ENCODE measurements at regions not wholly inside any gene's neighbourhood (a gene's known extent, or its start where the extent isn't known, plus 50 kb on each side); places are given as distances from the start of the nearest gene placed in this dataset.

GRCh38 chr2:120802158-120802557 is 66.5 kb downstream of the GLI2 start:
- WGBS, 3 donors, result 9 to 13% (median 12%) methylated on average over 5 of the region's 5 CpGs
- H3K36me3 ChIP-seq, result no peaks in the 10 kb centered on the region
- H3K9me3 ChIP-seq, result no peaks in the 10 kb centered on the region
- no peak overlapping the region for H3K4me3 ChIP-seq
- peaks cover 19% of the 10 kb centered on the region for H3K4me1 ChIP-seq (ENCODE audit: insufficient read depth)
- H3K27me3 ChIP-seq, result no peaks in the 10 kb centered on the region
- TF ChIP-seq EP300 (IDR thresholded peaks at IDR 0.05) (no peak), POLR2A (IDR thresholded peaks at IDR 0.05) (no peak), CTCF (IDR thresholded peaks at IDR 0.05) (no peak)
- H3K27ac ChIP-seq, result peak overlapping the region in 1 of 2 donors; percentile 36
- intact Hi-C loops (cut with DNase I), result loop anchor here in 1 of 4 donors (5.0 kb wide), 1 partner anchor 65 kb away; the partner anchor contains the start of gene GLI2
- peak; percentile 51 to 58 (median 53) for DNase-seq

- no peak for DNase-seq
- Histone ChIP-seq H3K4me3 (no peak overlapping the region), H3K27me3 (no peaks in the 10 kb centered on the region), H3K9me3 (no peaks in the 10 kb centered on the region), H3K4me1 (ENCODE audit: insufficient read depth) (peaks cover 19% of the 10 kb centered on the region), H3K27ac (no peak overlapping the region), H3K36me3 (no peaks in the 10 kb centered on the region)
- intact Hi-C loops (cut with DNase I), result loop anchor here in 1 of 4 donors (5.0 kb wide), 1 partner anchor 66 kb away; the partner anchor contains the start of gene GLI2
- 59 to 61% (median 61%) methylated on average over 3 of the region's 3 CpGs for WGBS, 3 donors
- TF ChIP-seq EP300 (IDR thresholded peaks at IDR 0.05), result no peak
- no peak for TF ChIP-seq CTCF (IDR thresholded peaks at IDR 0.05)
- TF ChIP-seq POLR2A (IDR thresholded peaks at IDR 0.05), result no peak
These were observed 67.3 kb downstream of the GLI2 start for GRCh38 chr2:120802867-120803484.

- WGBS, 3 donors, result 73 to 81% (median 78%) methylated on average over 11 of the region's 11 CpGs
- DNase-seq, result no peak
- H3K4me3 ChIP-seq, result no peak overlapping the region
- intact Hi-C loops (cut with DNase I), result loop anchor here in 1 of 4 donors (5.0 kb wide), 1 partner anchor 67 kb away; the partner anchor contains the start of gene GLI2
- no peak overlapping the region for H3K27ac ChIP-seq
- no peak for TF ChIP-seq CTCF (IDR thresholded peaks at IDR 0.05)
- no peak for TF ChIP-seq EP300 (IDR thresholded peaks at IDR 0.05)
- no peak for TF ChIP-seq POLR2A (IDR thresholded peaks at IDR 0.05)
- H3K9me3 ChIP-seq, result no peaks in the 10 kb centered on the region
- H3K27me3 ChIP-seq, result no peaks in the 10 kb centered on the region
- H3K4me1 ChIP-seq (ENCODE audit: insufficient read depth), result peaks cover 16% of the 10 kb centered on the region
- no peaks in the 10 kb centered on the region for H3K36me3 ChIP-seq
These were observed 68.2 kb downstream of the GLI2 start for GRCh38 chr2:120803764-120804335.

GRCh38 chr2:120804459-120804858 is 68.8 kb downstream of the GLI2 start:
- Histone ChIP-seq H3K36me3 (no peaks in the 10 kb centered on the region), H3K27me3 (no peaks in the 10 kb centered on the region), H3K9me3 (no peaks in the 10 kb centered on the region), H3K4me1 (ENCODE audit: insufficient read depth) (peaks cover 16% of the 10 kb centered on the region), H3K4me3 (no peak overlapping the region), H3K27ac (no peak overlapping the region)
- no peak for DNase-seq
- TF ChIP-seq EP300 (IDR thresholded peaks at IDR 0.05), result no peak
- no peak for TF ChIP-seq POLR2A (IDR thresholded peaks at IDR 0.05)
- no peak for TF ChIP-seq CTCF (IDR thresholded peaks at IDR 0.05)
- 69 to 83% (median 80%) methylated on average over 6 of the region's 6 CpGs for WGBS, 3 donors
- intact Hi-C loops (cut with DNase I), result loop anchor here in 1 of 4 donors (5.0 kb wide), 1 partner anchor 67 kb away; the partner anchor contains the start of gene GLI2

Measured in ovary (tissue), 7 donors.